ENCODE measurements at regions not wholly inside any gene's neighbourhood (a gene's known extent, or its start where the extent isn't known, plus 50 kb on each side); places are given as distances from the start of the nearest gene placed in this dataset.

- Histone ChIP-seq H2BK15ac (ENCODE audit: low read depth, poor library complexity, severe bottlenecking) (no peak overlapping the region), H3K27ac (ENCODE audit: low read length, poor library complexity, severe bottlenecking) (no peak overlapping the region), H3K36me3 (ENCODE audit: control insufficient read depth in 1 of 2, insufficient read depth in 2 of 2, low read depth in 1 of 2, low read length in 2 of 2) (no peaks in the 10 kb centered on the region), H3K4me1 (ENCODE audit: control insufficient read depth, insufficient read depth, low read depth, low read length) (no peaks in the 10 kb centered on the region), H3K18ac (ENCODE audit: low read depth in 1 of 2, low read length in 2 of 2) (no peak overlapping the region), H3K23ac (ENCODE audit: low read length in 2 of 2) (no peak overlapping the region), H3K4me2 (ENCODE audit: low read length, poor library complexity, severe bottlenecking) (no peak overlapping the region), H3K9me3 (ENCODE audit: control insufficient read depth, low read length) (peaks cover 7% of the 10 kb centered on the region), H2AK5ac (ENCODE audit: low read length, severe bottlenecking) (no peak overlapping the region), H3K4me3 (ENCODE audit: insufficient read depth in 1 of 2, low read depth in 1 of 2, low read length in 2 of 2) (no peak overlapping the region), H2BK5ac (ENCODE audit: low read depth, low read length, poor library complexity, severe bottlenecking) (no peak overlapping the region), H3K27me3 (ENCODE audit: control insufficient read depth in 1 of 2, insufficient read depth in 1 of 2, low read length in 2 of 2) (no peaks in the 10 kb centered on the region), H4K91ac (ENCODE audit: low read length) (no peak overlapping the region), H3K79me1 (replicated peaks; ENCODE audit: low read length, poor library complexity, severe bottlenecking) (no peaks in the 10 kb centered on the region), H3K9ac (ENCODE audit: low read length) (no peak overlapping the region), H3K4ac (ENCODE audit: low read depth in 1 of 2, low read length in 2 of 2) (no peak overlapping the region), H3K14ac (ENCODE audit: low read length in 2 of 2) (no peak overlapping the region), H2BK12ac (ENCODE audit: low read length in 2 of 2) (no peak overlapping the region), H2BK120ac (ENCODE audit: low read depth, low read length) (no peak overlapping the region), H2AFZ (ENCODE audit: low read depth, low read length) (no peak overlapping the region), H4K8ac (ENCODE audit: low read length) (no peak overlapping the region)
- no peak for DNase-seq
- 82% methylated on average over 9 of the region's 9 CpGs for WGBS
Measured at GRCh38 chr3:76949462-76949861, 90.4 kb upstream of the ROBO2 start.

DNA sequence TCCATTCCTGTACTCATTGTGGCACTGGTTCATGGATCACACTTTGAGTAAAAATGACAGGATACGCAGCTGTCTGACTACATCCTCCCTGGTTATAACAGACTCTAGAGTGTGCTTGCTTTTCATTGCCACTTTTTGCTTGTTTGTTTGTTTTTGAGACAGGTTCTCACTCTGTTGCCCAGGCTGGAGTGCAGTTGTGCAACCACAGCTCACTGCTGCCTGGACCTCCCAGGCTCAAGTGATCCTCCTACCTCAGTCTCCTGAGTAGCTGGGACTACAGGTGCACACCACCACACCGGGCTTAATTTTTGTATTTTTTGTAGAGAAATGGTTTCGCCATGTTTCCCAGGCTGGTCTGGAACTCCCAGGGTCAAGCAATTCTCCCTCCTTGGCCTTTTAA is 89.3 kb upstream of the ROBO2 start:
- H3K9ac ChIP-seq (ENCODE audit: low read length) = no peak overlapping the region

DNA sequence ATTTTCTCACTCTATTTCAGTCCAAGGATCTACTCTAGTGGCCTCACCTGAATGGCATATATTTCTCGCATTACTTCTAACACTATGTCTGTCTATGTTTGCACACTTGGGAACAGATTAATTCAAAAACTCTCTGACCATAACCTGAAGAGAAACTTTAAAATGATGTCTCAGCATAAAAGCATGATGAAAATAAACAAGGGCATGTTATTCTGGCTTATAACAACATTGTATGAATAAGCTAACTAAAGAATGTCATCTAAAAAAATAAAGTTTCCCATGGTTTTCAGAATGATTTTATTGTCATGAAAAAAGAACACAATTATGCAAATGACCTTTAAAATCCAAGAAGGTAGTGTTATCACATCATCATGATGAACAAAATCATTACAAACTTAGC is 85.5 kb upstream of the ROBO2 start:
- Histone ChIP-seq H2AFZ (ENCODE audit: low read depth, low read length) (no peak overlapping the region), H2BK15ac (ENCODE audit: low read depth, poor library complexity, severe bottlenecking) (no peak overlapping the region), H2AK5ac (ENCODE audit: low read length, severe bottlenecking) (no peak overlapping the region), H3K4me2 (ENCODE audit: low read length, poor library complexity, severe bottlenecking) (no peak overlapping the region), H3K27me3 (ENCODE audit: control insufficient read depth in 1 of 2, insufficient read depth in 1 of 2, low read length in 2 of 2) (no peaks in the 10 kb centered on the region), H4K91ac (ENCODE audit: low read length) (no peak overlapping the region), H3K23ac (ENCODE audit: low read length in 2 of 2) (no peak overlapping the region), H3K4me1 (ENCODE audit: control insufficient read depth, insufficient read depth, low read depth, low read length) (no peaks in the 10 kb centered on the region), H2BK5ac (ENCODE audit: low read depth, low read length, poor library complexity, severe bottlenecking) (no peak overlapping the region), H3K14ac (ENCODE audit: low read length in 2 of 2) (no peak overlapping the region), H3K4me3 (ENCODE audit: insufficient read depth in 1 of 2, low read depth in 1 of 2, low read length in 2 of 2) (no peak overlapping the region), H3K9me3 (ENCODE audit: control insufficient read depth, low read length) (peaks cover 5% of the 10 kb centered on the region), H3K9ac (ENCODE audit: low read length) (no peak overlapping the region), H3K79me1 (replicated peaks; ENCODE audit: low read length, poor library complexity, severe bottlenecking) (no peaks in the 10 kb centered on the region), H2BK120ac (ENCODE audit: low read depth, low read length) (no peak overlapping the region), H3K4ac (ENCODE audit: low read depth in 1 of 2, low read length in 2 of 2) (no peak overlapping the region), H2BK12ac (ENCODE audit: low read length in 2 of 2) (no peak overlapping the region), H3K36me3 (ENCODE audit: control insufficient read depth in 1 of 2, insufficient read depth in 2 of 2, low read depth in 1 of 2, low read length in 2 of 2) (no peaks in the 10 kb centered on the region), H3K27ac (ENCODE audit: low read length, poor library complexity, severe bottlenecking) (no peak overlapping the region), H4K8ac (ENCODE audit: low read length) (no peak overlapping the region), H3K18ac (ENCODE audit: low read depth in 1 of 2, low read length in 2 of 2) (no peak overlapping the region)
- DNase-seq = no peak
- 80% methylated on average over 1 of the region's 1 CpG for WGBS

More for the DNA sequence above, 89.3 kb upstream of the ROBO2 start:
- WGBS = 95% methylated on average over 3 of the region's 3 CpGs
- DNase-seq = no peak
- H4K8ac ChIP-seq (ENCODE audit: low read length) = no peak overlapping the region
- H3K14ac ChIP-seq (ENCODE audit: low read length in 2 of 2) = no peak overlapping the region
- no peak overlapping the region for H2BK5ac ChIP-seq (ENCODE audit: low read depth, low read length, poor library complexity, severe bottlenecking)
- no peaks in the 10 kb centered on the region for H3K27me3 ChIP-seq (ENCODE audit: control insufficient read depth in 1 of 2, insufficient read depth in 1 of 2, low read length in 2 of 2)
- no peak overlapping the region for H2BK12ac ChIP-seq (ENCODE audit: low read length in 2 of 2)
- no peak overlapping the region for H2AFZ ChIP-seq (ENCODE audit: low read depth, low read length)
- no peak overlapping the region for H3K4ac ChIP-seq (ENCODE audit: low read depth in 1 of 2, low read length in 2 of 2)
- no peaks in the 10 kb centered on the region for H3K4me1 ChIP-seq (ENCODE audit: control insufficient read depth, insufficient read depth, low read depth, low read length)
- no peak overlapping the region for H2AK5ac ChIP-seq (ENCODE audit: low read length, severe bottlenecking)
- H3K36me3 ChIP-seq (ENCODE audit: control insufficient read depth in 1 of 2, insufficient read depth in 2 of 2, low read depth in 1 of 2, low read length in 2 of 2) = no peaks in the 10 kb centered on the region
- no peak overlapping the region for H2BK120ac ChIP-seq (ENCODE audit: low read depth, low read length)
- no peak overlapping the region for H3K18ac ChIP-seq (ENCODE audit: low read depth in 1 of 2, low read length in 2 of 2)
- H3K27ac ChIP-seq (ENCODE audit: low read length, poor library complexity, severe bottlenecking) = no peak overlapping the region
- no peaks in the 10 kb centered on the region for H3K79me1 ChIP-seq (replicated peaks; ENCODE audit: low read length, poor library complexity, severe bottlenecking)
- H4K91ac ChIP-seq (ENCODE audit: low read length) = no peak overlapping the region
- no peak overlapping the region for H3K23ac ChIP-seq (ENCODE audit: low read length in 2 of 2)
- no peak overlapping the region for H3K4me2 ChIP-seq (ENCODE audit: low read length, poor library complexity, severe bottlenecking)
- no peak overlapping the region for H2BK15ac ChIP-seq (ENCODE audit: low read depth, poor library complexity, severe bottlenecking)
- peaks cover 7% of the 10 kb centered on the region for H3K9me3 ChIP-seq (ENCODE audit: control insufficient read depth, low read length)
- no peak overlapping the region for H3K4me3 ChIP-seq (ENCODE audit: insufficient read depth in 1 of 2, low read depth in 1 of 2, low read length in 2 of 2)

DNA sequence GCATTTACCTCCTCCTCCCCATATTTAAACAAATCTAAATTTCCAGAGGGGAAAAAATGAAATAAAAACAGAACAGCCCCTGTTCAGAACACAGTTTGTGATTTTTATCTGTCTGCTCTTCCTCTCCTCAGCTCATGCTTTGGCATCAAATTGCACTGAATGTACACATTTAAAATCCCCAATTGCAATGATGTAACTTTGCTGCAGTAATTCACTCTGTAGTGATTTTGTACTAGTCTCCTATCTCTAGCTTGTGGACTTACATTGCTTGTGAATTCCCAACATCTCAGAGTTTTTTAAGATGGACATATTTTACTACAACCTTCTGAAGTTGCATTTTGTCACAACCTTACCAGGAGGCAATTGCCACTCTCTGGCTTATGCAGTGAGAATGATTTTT is 81.6 kb upstream of the ROBO2 start:
- no peak overlapping the region for H3K27ac ChIP-seq (ENCODE audit: low read length, poor library complexity, severe bottlenecking)
- no peaks in the 10 kb centered on the region for H3K27me3 ChIP-seq (ENCODE audit: control insufficient read depth in 1 of 2, insufficient read depth in 1 of 2, low read length in 2 of 2)
- no peak overlapping the region for H4K91ac ChIP-seq (ENCODE audit: low read length)
- no peak overlapping the region for H3K14ac ChIP-seq (ENCODE audit: low read length in 2 of 2)
- no peak overlapping the region for H4K8ac ChIP-seq (ENCODE audit: low read length)
- H2AFZ ChIP-seq (ENCODE audit: low read depth, low read length) = no peak overlapping the region
- no peaks in the 10 kb centered on the region for H3K79me1 ChIP-seq (replicated peaks; ENCODE audit: low read length, poor library complexity, severe bottlenecking)
- no peaks in the 10 kb centered on the region for H3K4me1 ChIP-seq (ENCODE audit: control insufficient read depth, insufficient read depth, low read depth, low read length)
- no peak overlapping the region for H3K23ac ChIP-seq (ENCODE audit: low read length in 2 of 2)
- H2BK5ac ChIP-seq (ENCODE audit: low read depth, low read length, poor library complexity, severe bottlenecking) = no peak overlapping the region
- H2BK12ac ChIP-seq (ENCODE audit: low read length in 2 of 2) = no peak overlapping the region
- H2AK5ac ChIP-seq (ENCODE audit: low read length, severe bottlenecking) = no peak overlapping the region
- no peak overlapping the region for H2BK15ac ChIP-seq (ENCODE audit: low read depth, poor library complexity, severe bottlenecking)
- H3K4me2 ChIP-seq (ENCODE audit: low read length, poor library complexity, severe bottlenecking) = no peak overlapping the region
- no peaks in the 10 kb centered on the region for H3K9me3 ChIP-seq (ENCODE audit: control insufficient read depth, low read length)
- H2BK120ac ChIP-seq (ENCODE audit: low read depth, low read length) = no peak overlapping the region
- H3K9ac ChIP-seq (ENCODE audit: low read length) = no peak overlapping the region
- H3K4ac ChIP-seq (ENCODE audit: low read depth in 1 of 2, low read length in 2 of 2) = no peak overlapping the region
- no peak for DNase-seq
- no peak overlapping the region for H3K4me3 ChIP-seq (ENCODE audit: insufficient read depth in 1 of 2, low read depth in 1 of 2, low read length in 2 of 2)
- H3K18ac ChIP-seq (ENCODE audit: low read depth in 1 of 2, low read length in 2 of 2) = no peak overlapping the region
- H3K36me3 ChIP-seq (ENCODE audit: control insufficient read depth in 1 of 2, insufficient read depth in 2 of 2, low read depth in 1 of 2, low read length in 2 of 2) = no peaks in the 10 kb centered on the region

Data from mesenchymal stem cell (in vitro differentiated cells and primary cell).